ENCODE measurements at regions not wholly inside any gene's neighbourhood (a gene's known extent, or its start where the extent isn't known, plus 50 kb on each side); places are given as distances from the start of the nearest gene placed in this dataset.

- H3K4me3 ChIP-seq = no peak overlapping the region
- DNase-seq = no peak
- ATAC-seq = no peak
- TF ChIP-seq POLR2A (IDR thresholded peaks at IDR 0.05) (no peak), CTCF (IDR thresholded peaks at IDR 0.05) (no peak)
- H3K27ac ChIP-seq = peak overlapping the region in 1 of 3 donors; percentile 78
- no peaks in the 10 kb centered on the region for H3K36me3 ChIP-seq
- intact Hi-C loops (cut with DNase I) = no loop called here
- no peaks in the 10 kb centered on the region for H3K9me3 ChIP-seq
- H3K4me1 ChIP-seq = peaks cover 0 to 19% (median 0%) of the 10 kb centered on the region in 4 donors
- H3K27me3 ChIP-seq = no peaks in the 10 kb centered on the region
Observed at GRCh38 chr12:60844101-60844500, 1248.3 kb downstream of the SLC16A7 start.

GRCh38 chr12:60844875-60845274 lies 1249.0 kb downstream of the SLC16A7 start:
- no peak for DNase-seq
- peak overlapping the region in 2 of 3 donors; percentile 12 to 21 for H3K4me3 ChIP-seq
- intact Hi-C loops (cut with DNase I) = no loop called here
- H3K9me3 ChIP-seq = no peaks in the 10 kb centered on the region
- TF ChIP-seq CTCF (IDR thresholded peaks at IDR 0.05) = no peak
- no peak for TF ChIP-seq POLR2A (IDR thresholded peaks at IDR 0.05)
- H3K27ac ChIP-seq = peak overlapping the region in 2 of 3 donors; percentile 67 to 78
- H3K36me3 ChIP-seq = no peaks in the 10 kb centered on the region
- H3K27me3 ChIP-seq = no peaks in the 10 kb centered on the region
- peaks cover 0 to 20% (median 0%) of the 10 kb centered on the region in 4 donors for H3K4me1 ChIP-seq
- WGBS (ENCODE audit: insufficient coverage, low coverage, low lambda C conversion rate, missing lambda C conversion rate) = 38% methylated on average over 1 of the region's 1 CpG
- peak; percentile 70 to 84 (median 76) for ATAC-seq

GRCh38 chr12:60845696-60846095 lies 1249.9 kb downstream of the SLC16A7 start:
- no peak for DNase-seq
- H3K27me3 ChIP-seq = no peaks in the 10 kb centered on the region
- H3K27ac ChIP-seq = peak overlapping the region in 2 of 3 donors; percentile 67 to 78
- intact Hi-C loops (cut with DNase I) = no loop called here
- 19% methylated on average over 4 of the region's 4 CpGs for WGBS (ENCODE audit: insufficient coverage, low coverage, low lambda C conversion rate, missing lambda C conversion rate)
- H3K4me1 ChIP-seq = peaks cover 0 to 24% (median 0%) of the 10 kb centered on the region in 4 donors
- ATAC-seq = peak; percentile 87 to 94 (median 90)
- no peaks in the 10 kb centered on the region for H3K9me3 ChIP-seq
- no peak for TF ChIP-seq CTCF (IDR thresholded peaks at IDR 0.05)
- TF ChIP-seq POLR2A (IDR thresholded peaks at IDR 0.05) = peak; percentile 51
- peak overlapping the region in 2 of 3 donors; percentile 12 to 21 for H3K4me3 ChIP-seq
- H3K36me3 ChIP-seq = no peaks in the 10 kb centered on the region

GRCh38 chr12:60847281-60847680 lies 1251.5 kb downstream of the SLC16A7 start:
- TF ChIP-seq CTCF (IDR thresholded peaks at IDR 0.05) (no peak), POLR2A (IDR thresholded peaks at IDR 0.05) (no peak)
- Histone ChIP-seq H3K27me3 (no peaks in the 10 kb centered on the region), H3K9me3 (no peaks in the 10 kb centered on the region), H3K4me1 (peaks cover 0 to 24% (median 0%) of the 10 kb centered on the region in 4 donors), H3K36me3 (no peaks in the 10 kb centered on the region), H3K27ac (no peak overlapping the region), H3K4me3 (no peak overlapping the region)
- WGBS (ENCODE audit: insufficient coverage, low coverage, low lambda C conversion rate, missing lambda C conversion rate) = 74% methylated on average over 4 of the region's 4 CpGs
- DNase-seq (no peak), ATAC-seq (no peak)
- intact Hi-C loops (cut with DNase I) = no loop called here

- peak overlapping the region in 1 of 3 donors; percentile 19 for H3K27ac ChIP-seq
- 19% methylated on average over 3 of the region's 3 CpGs for WGBS (ENCODE audit: insufficient coverage, low coverage, low lambda C conversion rate, missing lambda C conversion rate)
Observed at GRCh38 chr12:60849723-60850122, 1253.9 kb downstream of the SLC16A7 start.

More at GRCh38 chr12:60849723-60850122, 1253.9 kb downstream of the SLC16A7 start:
- Histone ChIP-seq H3K36me3 (no peaks in the 10 kb centered on the region), H3K4me1 (peaks cover 0 to 20% (median 0%) of the 10 kb centered on the region in 4 donors), H3K27me3 (no peaks in the 10 kb centered on the region), H3K9me3 (no peaks in the 10 kb centered on the region), H3K4me3 (no peak overlapping the region)
- peak; percentile 76 to 84 (median 79) for ATAC-seq
- no peak for TF ChIP-seq CTCF (IDR thresholded peaks at IDR 0.05)
- TF ChIP-seq POLR2A (IDR thresholded peaks at IDR 0.05) = no peak
- intact Hi-C loops (cut with DNase I) = no loop called here
- DNase-seq = peak in 2 of 3 donors; percentile 52 to 64

All from right lobe of liver (tissue), 6 donors.